WTC11 (cell line): ENCODE measurements at regions not wholly inside any gene's neighbourhood (a gene's known extent, or its start where the extent isn't known, plus 50 kb on each side); places are given as distances from the start of the nearest gene placed in this dataset.

ENCODE experiments used
- FOXJ3 ChIP-seq: sonication (generic); formaldehyde crosslinking; IDR thresholded peaks from 2 replicates; pipeline ENCODE4 v1.9.0; 2021; ENCODE audit warnings: missing genetic modification reagents, mild to moderate bottlenecking, borderline replicate concordance
- GTF2I ChIP-seq: fragments of 250-450 bp; sonication (Bioruptor Pico); conservative IDR thresholded peaks from 2 replicates; pipeline ENCODE4 v1.4.0; 2021; ENCODE audit warnings: mild to moderate bottlenecking
- SMAD3 ChIP-seq: sonication (generic); formaldehyde crosslinking; IDR thresholded peaks from 2 replicates; pipeline ENCODE4 v1.8.0; 2022; ENCODE audit warnings: missing genetic modification reagents, mild to moderate bottlenecking, borderline replicate concordance
- TEAD4 ChIP-seq: sonication (generic); formaldehyde crosslinking; IDR thresholded peaks from 2 replicates; pipeline ENCODE4 v1.8.0; 2022; ENCODE audit warnings: mild to moderate bottlenecking, missing genetic modification reagents
- TF ChIP-seq, protein P1 (sequence below): sonication (generic); formaldehyde crosslinking; IDR thresholded peaks from 2 replicates; pipeline ENCODE4 v1.8.1; 2023; ENCODE audit warnings: mild to moderate bottlenecking, missing genetic modification reagents, borderline replicate concordance
- TF ChIP-seq, protein P2 (sequence below): sonication (generic); formaldehyde crosslinking; conservative IDR thresholded peaks from 2 replicates; pipeline ENCODE4 v1.8.1; 2022; ENCODE audit warnings: mild to moderate bottlenecking, missing genetic modification reagents
- TF ChIP-seq, protein P3 (sequence below): sonication (generic); formaldehyde crosslinking; IDR thresholded peaks from 2 replicates; pipeline ENCODE4 v1.8.0; 2022; ENCODE audit warnings: mild to moderate bottlenecking, missing genetic modification reagents
- TF ChIP-seq, protein P4 (sequence below): fragments of 250-450 bp; sonication (Bioruptor Pico); IDR thresholded peaks from 2 replicates; pipeline ENCODE4 v2.1.2; 2022; ENCODE audit warnings: mild to moderate bottlenecking, moderate library complexity
- TF ChIP-seq, protein P5 (sequence below): sonication (generic); formaldehyde crosslinking; IDR thresholded peaks from 2 replicates; pipeline ENCODE4 v1.8.1; 2022; ENCODE audit warnings: mild to moderate bottlenecking, missing genetic modification reagents, moderate library complexity, borderline replicate concordance
- TF ChIP-seq, protein P6 (sequence below): sonication (generic); formaldehyde crosslinking; IDR thresholded peaks from 2 replicates; pipeline ENCODE4 v1.8.1; 2023; ENCODE audit warnings: mild to moderate bottlenecking, missing genetic modification reagents
- TF ChIP-seq, protein P7 (sequence below): sonication (generic); formaldehyde crosslinking; IDR thresholded peaks from 2 replicates; pipeline ENCODE4 v1.8.1; 2023; ENCODE audit warnings: mild to moderate bottlenecking, missing genetic modification reagents
- TF ChIP-seq, protein P8 (sequence below): fragments of 250-450 bp; sonication (Bioruptor Pico); IDR thresholded peaks from 2 replicates; pipeline ENCODE4 v1.9.0; 2021; ENCODE audit warnings: mild to moderate bottlenecking, borderline replicate concordance

DNA sequence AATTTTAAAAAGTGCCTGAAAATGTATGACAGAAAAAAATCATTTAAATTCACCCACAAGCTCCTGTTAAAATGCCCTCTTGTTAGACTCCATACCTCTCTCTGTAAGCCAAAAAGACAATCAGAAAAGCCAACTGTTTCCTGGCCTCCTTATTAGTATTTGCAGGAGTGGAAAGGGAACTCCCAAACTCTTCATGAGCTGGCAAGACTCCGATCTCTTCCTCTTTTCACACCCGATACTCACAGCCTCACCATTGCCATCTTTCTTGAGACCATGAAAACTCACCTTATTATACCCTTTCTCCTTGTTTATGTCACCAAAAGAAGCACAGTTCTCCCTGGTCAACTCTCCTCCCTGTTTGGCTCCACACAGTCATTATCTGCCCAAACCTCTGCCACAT lies 197.8 kb downstream of the DMAC1 start (continued):
- TF ChIP-seq, protein P1, sequence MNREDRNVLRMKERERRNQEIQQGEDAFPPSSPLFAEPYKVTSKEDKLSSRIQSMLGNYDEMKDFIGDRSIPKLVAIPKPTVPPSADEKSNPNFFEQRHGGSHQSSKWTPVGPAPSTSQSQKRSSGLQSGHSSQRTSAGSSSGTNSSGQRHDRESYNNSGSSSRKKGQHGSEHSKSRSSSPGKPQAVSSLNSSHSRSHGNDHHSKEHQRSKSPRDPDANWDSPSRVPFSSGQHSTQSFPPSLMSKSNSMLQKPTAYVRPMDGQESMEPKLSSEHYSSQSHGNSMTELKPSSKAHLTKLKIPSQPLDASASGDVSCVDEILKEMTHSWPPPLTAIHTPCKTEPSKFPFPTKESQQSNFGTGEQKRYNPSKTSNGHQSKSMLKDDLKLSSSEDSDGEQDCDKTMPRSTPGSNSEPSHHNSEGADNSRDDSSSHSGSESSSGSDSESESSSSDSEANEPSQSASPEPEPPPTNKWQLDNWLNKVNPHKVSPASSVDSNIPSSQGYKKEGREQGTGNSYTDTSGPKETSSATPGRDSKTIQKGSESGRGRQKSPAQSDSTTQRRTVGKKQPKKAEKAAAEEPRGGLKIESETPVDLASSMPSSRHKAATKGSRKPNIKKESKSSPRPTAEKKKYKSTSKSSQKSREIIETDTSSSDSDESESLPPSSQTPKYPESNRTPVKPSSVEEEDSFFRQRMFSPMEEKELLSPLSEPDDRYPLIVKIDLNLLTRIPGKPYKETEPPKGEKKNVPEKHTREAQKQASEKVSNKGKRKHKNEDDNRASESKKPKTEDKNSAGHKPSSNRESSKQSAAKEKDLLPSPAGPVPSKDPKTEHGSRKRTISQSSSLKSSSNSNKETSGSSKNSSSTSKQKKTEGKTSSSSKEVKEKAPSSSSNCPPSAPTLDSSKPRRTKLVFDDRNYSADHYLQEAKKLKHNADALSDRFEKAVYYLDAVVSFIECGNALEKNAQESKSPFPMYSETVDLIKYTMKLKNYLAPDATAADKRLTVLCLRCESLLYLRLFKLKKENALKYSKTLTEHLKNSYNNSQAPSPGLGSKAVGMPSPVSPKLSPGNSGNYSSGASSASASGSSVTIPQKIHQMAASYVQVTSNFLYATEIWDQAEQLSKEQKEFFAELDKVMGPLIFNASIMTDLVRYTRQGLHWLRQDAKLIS, result no peak
- TF ChIP-seq, protein P2, sequence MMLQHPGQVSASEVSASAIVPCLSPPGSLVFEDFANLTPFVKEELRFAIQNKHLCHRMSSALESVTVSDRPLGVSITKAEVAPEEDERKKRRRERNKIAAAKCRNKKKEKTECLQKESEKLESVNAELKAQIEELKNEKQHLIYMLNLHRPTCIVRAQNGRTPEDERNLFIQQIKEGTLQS, result no peak
- TF ChIP-seq, protein P3, sequence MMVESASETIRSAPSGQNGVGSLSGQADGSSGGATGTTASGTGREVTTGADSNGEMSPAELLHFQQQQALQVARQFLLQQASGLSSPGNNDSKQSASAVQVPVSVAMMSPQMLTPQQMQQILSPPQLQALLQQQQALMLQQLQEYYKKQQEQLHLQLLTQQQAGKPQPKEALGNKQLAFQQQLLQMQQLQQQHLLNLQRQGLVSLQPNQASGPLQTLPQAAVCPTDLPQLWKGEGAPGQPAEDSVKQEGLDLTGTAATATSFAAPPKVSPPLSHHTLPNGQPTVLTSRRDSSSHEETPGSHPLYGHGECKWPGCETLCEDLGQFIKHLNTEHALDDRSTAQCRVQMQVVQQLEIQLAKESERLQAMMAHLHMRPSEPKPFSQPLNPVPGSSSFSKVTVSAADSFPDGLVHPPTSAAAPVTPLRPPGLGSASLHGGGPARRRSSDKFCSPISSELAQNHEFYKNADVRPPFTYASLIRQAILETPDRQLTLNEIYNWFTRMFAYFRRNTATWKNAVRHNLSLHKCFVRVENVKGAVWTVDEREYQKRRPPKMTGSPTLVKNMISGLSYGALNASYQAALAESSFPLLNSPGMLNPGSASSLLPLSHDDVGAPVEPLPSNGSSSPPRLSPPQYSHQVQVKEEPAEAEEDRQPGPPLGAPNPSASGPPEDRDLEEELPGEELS (CRISPR knock-in tag), result no peak
- TF ChIP-seq, protein P4, sequence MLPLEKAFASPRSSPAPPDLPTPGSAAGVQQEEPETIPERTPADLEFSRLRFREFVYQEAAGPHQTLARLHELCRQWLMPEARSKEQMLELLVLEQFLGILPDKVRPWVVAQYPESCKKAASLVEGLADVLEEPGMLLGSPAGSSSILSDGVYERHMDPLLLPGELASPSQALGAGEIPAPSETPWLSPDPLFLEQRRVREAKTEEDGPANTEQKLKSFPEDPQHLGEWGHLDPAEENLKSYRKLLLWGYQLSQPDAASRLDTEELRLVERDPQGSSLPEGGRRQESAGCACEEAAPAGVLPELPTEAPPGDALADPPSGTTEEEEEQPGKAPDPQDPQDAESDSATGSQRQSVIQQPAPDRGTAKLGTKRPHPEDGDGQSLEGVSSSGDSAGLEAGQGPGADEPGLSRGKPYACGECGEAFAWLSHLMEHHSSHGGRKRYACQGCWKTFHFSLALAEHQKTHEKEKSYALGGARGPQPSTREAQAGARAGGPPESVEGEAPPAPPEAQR (CRISPR knock-in tag), result no peak
- TF ChIP-seq SMAD3 (CRISPR knock-in tag) (no peak), TEAD4 (CRISPR knock-in tag) (no peak), FOXJ3 (no peak), GTF2I (CRISPR knock-in tag) (no peak)
- TF ChIP-seq, protein P5, sequence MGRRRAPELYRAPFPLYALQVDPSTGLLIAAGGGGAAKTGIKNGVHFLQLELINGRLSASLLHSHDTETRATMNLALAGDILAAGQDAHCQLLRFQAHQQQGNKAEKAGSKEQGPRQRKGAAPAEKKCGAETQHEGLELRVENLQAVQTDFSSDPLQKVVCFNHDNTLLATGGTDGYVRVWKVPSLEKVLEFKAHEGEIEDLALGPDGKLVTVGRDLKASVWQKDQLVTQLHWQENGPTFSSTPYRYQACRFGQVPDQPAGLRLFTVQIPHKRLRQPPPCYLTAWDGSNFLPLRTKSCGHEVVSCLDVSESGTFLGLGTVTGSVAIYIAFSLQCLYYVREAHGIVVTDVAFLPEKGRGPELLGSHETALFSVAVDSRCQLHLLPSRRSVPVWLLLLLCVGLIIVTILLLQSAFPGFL (CRISPR knock-in tag), result no peak
- TF ChIP-seq, protein P6, sequence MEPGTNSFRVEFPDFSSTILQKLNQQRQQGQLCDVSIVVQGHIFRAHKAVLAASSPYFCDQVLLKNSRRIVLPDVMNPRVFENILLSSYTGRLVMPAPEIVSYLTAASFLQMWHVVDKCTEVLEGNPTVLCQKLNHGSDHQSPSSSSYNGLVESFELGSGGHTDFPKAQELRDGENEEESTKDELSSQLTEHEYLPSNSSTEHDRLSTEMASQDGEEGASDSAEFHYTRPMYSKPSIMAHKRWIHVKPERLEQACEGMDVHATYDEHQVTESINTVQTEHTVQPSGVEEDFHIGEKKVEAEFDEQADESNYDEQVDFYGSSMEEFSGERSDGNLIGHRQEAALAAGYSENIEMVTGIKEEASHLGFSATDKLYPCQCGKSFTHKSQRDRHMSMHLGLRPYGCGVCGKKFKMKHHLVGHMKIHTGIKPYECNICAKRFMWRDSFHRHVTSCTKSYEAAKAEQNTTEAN (CRISPR knock-in tag), result no peak
- TF ChIP-seq, protein P7, sequence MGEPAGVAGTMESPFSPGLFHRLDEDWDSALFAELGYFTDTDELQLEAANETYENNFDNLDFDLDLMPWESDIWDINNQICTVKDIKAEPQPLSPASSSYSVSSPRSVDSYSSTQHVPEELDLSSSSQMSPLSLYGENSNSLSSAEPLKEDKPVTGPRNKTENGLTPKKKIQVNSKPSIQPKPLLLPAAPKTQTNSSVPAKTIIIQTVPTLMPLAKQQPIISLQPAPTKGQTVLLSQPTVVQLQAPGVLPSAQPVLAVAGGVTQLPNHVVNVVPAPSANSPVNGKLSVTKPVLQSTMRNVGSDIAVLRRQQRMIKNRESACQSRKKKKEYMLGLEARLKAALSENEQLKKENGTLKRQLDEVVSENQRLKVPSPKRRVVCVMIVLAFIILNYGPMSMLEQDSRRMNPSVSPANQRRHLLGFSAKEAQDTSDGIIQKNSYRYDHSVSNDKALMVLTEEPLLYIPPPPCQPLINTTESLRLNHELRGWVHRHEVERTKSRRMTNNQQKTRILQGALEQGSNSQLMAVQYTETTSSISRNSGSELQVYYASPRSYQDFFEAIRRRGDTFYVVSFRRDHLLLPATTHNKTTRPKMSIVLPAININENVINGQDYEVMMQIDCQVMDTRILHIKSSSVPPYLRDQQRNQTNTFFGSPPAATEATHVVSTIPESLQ (CRISPR knock-in tag), result no peak
- TF ChIP-seq, protein P8, sequence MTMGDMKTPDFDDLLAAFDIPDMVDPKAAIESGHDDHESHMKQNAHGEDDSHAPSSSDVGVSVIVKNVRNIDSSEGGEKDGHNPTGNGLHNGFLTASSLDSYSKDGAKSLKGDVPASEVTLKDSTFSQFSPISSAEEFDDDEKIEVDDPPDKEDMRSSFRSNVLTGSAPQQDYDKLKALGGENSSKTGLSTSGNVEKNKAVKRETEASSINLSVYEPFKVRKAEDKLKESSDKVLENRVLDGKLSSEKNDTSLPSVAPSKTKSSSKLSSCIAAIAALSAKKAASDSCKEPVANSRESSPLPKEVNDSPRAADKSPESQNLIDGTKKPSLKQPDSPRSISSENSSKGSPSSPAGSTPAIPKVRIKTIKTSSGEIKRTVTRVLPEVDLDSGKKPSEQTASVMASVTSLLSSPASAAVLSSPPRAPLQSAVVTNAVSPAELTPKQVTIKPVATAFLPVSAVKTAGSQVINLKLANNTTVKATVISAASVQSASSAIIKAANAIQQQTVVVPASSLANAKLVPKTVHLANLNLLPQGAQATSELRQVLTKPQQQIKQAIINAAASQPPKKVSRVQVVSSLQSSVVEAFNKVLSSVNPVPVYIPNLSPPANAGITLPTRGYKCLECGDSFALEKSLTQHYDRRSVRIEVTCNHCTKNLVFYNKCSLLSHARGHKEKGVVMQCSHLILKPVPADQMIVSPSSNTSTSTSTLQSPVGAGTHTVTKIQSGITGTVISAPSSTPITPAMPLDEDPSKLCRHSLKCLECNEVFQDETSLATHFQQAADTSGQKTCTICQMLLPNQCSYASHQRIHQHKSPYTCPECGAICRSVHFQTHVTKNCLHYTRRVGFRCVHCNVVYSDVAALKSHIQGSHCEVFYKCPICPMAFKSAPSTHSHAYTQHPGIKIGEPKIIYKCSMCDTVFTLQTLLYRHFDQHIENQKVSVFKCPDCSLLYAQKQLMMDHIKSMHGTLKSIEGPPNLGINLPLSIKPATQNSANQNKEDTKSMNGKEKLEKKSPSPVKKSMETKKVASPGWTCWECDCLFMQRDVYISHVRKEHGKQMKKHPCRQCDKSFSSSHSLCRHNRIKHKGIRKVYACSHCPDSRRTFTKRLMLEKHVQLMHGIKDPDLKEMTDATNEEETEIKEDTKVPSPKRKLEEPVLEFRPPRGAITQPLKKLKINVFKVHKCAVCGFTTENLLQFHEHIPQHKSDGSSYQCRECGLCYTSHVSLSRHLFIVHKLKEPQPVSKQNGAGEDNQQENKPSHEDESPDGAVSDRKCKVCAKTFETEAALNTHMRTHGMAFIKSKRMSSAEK, result no peak
